ENCODE measurements at regions not wholly inside any gene's neighbourhood (a gene's known extent, or its start where the extent isn't known, plus 50 kb on each side); places are given as distances from the start of the nearest gene placed in this dataset.
A peak's percentile ranks its signal among the peaks of the same experiment; 100 is the strongest.

DNA sequence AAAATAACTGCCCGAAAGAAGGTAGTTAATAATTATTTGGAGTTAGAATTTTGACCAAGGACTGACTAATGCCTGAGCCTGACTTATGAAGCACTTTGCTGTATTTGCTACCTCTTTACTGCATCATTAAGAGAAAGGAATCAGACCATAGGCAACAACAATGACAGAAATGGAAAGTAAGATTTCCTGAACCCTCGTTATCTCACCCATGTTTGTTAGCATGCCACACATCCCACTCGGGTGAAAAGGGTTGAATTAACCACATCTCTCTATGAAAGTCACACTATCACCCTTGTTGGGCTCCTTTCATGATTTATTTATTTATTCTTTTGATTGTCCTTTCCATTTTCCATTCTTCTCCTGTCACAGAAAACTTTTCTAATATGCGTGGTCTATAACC, 59.6 kb downstream of the OLIG3 start:
- DNase-seq = no peak

DNA sequence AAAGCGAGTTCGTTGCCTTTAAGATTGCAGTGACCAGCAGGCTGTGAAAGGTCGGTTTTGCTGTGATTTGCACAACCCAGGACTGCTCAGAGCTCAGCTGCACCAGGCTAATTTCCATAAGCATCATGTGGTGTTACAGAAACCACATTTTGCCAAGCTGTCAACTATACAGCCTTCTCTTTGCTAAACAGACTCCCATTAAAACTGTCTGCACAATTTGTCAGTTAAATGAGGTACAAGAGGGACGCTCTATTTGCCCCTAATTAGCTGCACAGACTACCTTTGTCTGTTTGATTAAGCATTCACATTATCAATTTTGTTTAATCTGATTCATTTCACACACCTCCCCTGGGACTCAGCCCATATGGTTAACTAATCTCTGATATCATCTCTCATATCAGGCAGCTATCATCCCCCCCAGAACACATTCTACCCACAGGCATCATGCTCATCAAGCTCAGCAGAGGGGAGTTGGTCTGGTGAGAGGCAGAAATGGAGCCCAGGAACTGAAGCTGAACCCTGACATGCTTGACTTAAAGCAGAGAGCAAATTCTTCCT, 62.1 kb downstream of the OLIG3 start:
- no peak for DNase-seq

DNA sequence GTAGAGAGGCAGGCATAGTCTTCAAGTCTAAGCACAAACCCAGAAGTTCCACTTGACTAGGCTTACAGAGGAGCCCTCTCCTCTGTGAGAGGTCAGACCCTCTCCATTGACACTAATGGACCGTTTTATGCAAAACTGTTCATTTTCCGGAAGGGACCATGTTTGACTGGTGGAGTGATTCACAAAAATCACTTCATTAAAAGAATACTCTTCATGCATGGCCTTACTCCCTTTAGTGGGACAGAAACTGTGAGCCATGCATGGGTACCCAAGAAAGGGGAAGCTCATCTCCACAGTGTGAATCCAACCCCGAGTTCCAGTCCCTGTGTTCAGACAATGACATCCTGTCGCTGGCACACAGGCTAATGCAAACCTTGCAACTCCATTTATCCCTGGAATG, 63.2 kb downstream of the OLIG3 start:
- DNase-seq = no peak

DNA sequence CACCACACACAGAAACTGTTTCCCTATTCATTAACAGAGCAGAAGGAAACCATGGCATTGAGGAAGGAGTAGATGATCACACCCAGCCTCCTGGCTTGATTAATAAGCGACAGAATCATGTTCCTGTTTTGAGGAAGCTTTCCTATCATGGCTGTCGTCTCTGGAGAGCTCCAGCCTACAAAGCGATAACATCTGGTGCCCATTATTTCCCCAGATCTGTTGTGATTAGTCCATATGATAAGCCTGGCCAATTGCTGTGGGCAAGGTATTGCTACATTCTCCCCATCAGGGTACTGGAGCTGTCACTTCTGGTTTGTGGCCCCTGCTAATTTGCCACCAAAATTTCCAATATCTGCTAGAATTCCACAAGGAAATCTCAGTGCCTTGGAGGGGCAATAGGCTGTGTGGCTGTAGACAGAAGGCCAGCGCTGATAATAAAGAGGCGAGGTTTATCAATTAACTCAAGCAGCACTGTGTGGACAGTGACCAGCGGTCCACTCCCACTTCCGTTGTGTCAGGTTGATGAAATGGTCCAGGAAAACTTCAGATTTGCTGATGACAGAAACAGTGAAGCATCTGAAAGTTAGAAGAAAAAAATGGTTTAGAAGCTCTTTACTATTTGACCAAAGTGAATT, 66.4 kb downstream of the OLIG3 start:
- DNase-seq = no peak

DNA sequence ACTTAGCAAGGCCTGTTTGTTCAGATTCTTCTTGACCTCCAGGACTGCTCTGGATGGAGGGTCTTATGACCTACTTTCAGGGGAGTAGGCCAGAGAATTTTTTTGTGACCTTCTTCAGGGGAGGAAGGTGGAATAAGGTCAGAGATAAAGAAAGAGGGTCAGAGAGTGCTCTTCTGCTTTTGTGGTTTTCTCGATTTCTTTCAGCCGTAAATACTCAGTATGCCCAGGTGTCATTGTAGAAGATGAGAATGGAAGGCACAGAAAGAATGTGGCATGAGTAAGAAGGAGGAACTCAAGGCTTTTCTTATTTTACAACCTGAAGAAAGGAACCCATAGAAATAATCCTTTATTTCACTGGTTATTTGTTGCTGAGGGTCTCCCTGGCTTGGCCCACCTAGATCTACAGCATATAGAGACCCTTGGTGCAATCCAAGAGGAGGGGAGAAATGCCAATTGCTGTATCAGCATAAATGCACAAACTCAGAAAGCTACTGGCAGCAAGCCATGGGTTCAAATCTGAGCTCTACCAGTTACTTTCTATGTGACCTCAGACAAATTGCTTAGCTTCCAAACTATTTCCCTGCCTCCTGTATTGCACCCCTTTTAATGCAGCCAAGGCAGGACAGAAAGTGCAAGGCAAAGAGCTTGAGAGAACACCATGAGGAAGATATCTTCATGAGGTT, 68.0 kb downstream of the OLIG3 start:
- no peak for DNase-seq

DNA sequence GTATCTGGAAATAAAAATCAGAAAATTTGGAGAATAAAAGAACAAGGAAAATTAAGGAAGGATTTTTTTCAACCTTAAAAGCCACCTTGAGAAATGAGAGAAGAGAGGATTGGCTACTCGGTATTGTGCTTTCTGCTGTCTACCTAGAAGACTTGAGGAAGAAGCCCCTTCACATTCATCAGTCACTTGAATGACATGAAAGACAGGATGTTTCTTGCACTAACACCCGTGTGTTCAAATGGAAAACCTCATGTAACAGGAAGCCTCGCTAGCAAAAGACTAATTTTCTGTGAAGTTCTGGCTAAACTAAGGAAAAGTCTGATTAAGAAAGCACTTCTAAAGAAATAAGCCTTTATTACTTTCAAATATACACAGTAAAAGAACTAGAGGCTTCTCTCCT, 69.9 kb downstream of the OLIG3 start:
- DNase-seq = no peak

DNA sequence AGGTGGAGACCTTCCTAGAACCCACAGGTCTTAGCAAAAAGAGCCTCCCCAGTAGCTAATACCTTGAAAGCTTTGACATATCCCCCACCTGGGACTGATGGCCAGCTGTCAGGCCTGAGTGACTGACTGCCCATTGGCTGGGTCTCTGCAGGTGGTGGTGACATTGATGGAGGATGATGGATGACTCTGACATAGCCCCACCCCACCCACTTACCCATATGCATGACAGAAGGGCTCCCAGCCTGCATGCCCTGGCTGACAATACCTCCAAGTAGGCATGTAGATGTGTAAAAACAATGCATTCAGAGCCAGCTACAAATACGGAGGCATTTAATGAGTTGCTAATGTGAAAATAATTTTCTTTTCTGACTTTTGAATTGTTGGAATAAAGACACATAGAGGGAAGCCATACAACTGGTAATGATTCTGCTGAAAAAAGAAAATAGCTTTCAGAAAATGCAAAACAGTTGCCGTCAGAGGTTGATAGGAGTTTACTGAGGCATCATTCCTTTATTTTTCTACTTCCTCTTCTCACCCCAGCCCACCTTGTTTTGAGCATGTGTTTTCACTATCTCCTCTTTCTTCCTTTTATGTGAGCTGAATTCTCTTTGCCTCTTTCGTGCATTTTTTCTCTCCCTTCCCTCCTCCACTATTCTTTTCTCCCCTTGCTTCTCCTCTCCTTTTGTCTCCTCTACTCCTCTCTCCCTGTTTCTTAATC, 70.6 kb downstream of the OLIG3 start:
- DNase-seq = no peak

DNA sequence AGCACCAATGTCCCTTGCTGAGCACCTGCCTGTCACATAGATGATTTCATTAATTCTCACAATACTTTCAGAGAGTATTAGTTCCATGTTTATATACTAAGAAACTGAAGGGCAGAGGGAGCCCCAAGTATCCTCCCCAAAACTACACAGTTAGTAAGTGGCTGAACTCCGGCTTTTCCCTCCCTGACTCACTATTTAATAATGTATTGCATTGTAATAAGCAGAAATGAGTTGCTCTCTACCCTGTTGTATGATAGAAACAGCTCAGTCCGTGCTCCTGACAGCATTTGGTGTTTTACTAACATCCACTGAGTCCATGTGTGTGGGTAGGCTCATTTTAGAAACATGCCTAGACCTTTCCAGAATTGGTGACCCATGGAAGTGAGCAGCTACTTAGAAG, 76.8 kb downstream of the OLIG3 start:
- no peak for DNase-seq

DNA sequence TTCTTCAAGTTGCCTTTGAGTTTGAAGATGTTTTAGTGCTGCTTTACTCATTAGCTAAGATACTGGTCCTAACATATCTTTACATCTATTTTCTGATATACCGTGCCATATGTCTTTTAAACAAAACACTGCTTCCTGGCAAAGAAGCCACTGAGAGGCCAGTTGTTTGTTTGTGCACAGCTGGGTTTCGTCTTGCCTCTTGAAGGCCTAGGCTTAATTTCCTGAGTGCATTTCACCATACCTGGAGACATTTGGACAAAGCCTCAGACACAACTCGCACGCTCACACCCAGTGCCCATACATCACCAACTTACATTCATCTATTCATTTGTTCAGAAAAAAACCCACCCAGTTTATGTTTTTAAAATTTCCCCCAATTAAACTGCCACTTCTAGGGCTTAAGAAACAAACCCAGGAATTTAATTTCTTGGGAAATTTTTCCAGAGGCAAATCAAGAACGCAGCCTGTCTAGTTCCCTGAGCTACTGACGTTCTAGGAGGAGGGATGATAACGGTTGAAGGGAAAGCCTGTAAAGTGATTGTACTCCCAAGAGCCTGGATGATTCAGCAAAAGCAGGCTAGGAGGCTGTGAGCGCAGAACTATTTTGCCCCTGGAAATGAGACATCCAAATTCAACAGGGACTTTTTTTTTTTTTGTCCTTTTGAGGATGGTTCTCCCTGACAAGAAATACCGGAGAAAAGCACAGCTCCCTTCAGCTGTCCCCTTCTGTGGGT, 77.7 kb downstream of the OLIG3 start:
- peak in 1 of 3 donors; percentile 34 for DNase-seq

DNA sequence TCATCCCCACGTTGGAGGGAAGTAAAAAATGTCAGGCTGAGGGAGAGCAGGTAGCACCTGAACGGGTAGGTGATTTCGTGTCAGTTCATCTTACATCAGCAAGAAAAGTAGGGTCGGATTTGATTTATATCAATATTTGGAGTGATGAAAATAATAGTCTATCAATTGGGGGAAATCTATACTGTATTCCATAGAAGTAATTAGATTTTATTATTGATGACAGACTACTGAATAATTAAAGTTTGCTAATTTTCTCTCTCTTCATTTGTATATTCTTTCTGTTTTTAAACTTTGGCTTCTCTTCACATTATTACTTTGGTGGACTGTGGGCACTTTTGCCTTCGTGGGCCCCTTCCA, 78.4 kb downstream of the OLIG3 start:
- no peak for DNase-seq

DNA sequence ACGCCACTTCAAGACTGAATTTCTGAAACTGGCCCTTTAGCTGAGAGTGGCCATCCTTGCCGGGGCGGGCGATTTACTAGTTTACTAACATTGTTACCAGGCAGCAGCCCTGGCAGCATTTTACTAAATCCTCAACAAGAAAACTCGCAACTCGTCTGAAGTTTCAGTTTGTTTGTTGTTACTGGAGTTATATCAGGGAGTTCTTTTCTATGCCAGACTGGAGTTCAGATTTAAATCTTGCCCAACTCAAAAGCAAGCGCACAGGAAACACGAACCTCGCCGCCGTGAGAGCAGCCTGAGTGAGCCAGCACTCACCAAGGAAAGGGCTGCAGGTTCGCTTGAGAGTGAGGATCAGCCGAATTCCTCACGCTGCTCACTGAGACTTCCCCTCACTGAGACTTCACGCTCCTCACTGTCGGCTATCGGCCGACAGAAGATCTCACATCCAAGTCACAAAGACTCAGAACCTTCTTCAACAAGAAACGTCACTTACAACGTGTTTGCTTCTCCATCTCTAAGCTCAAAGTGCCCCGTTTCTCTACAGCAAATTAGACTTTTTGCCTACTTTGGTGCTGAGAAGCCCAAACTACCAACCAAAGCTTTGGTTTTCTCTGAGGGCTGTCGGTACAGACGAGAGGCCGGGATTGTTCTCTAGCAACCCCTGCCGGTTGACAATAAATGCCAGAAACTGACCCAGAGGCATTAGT, 78.9 kb downstream of the OLIG3 start:
- peak; percentile 55 to 86 (median 57) for DNase-seq

DNA sequence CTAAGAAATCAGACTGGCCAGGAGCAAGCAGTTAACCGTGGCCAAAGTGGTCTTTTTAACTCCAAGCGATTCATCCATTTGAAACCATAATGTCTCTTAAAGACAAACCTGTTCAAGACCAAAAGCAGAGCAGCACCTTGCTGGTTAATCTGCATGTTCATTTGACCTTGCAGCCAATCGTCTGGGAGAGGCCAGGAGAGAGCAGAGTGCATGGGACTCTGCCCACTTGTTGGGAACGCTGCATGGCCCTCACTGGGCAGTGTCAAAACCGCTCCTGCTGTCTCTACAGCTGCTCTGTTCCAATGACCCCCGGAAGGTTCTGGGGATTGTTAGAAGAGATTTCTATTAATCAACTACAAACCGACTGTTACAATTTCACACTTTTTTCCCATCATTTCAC, 79.6 kb downstream of the OLIG3 start:
- peak in 1 of 3 donors; percentile 9 for DNase-seq

DNA sequence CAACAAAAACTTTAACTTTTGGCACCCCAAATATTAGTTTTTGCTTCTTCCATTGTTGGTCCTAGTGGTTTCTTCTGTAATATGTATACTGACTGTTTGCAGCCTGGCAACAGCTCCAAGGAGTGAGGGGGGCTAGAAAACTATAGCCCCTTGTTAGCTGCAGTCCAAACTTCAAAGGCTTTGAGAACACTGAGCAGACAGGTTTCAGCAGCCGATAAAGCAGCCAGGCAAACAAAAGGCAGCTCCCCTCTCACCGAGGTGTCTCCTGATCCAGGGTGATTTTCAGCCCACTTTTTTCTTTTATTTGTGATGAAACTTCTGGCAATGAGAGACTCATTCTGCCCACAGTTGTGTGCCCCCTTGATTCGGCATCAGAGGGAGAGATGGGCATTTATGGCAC, 80.7 kb downstream of the OLIG3 start:
- no peak for DNase-seq

DNA sequence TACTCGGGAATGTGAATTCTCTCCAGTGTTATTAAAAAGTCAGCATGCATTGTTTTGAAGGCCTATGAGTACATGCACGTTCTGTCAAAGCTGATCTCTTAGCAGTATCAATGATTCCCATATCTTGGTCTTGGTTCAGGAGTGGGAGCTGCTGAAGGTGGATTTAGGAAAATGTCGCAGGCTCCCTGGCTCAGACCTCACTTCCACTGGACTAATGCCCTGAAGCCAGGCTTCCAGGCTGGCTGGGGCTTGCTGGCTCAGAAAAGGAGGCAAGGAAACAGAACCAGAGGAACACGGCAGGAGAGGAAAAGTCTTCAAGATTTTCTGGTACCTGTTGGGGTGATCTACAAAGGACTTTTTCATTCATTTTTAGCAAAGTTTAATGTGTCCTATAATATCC, 81.6 kb downstream of the OLIG3 start:
- DNase-seq = no peak

DNA sequence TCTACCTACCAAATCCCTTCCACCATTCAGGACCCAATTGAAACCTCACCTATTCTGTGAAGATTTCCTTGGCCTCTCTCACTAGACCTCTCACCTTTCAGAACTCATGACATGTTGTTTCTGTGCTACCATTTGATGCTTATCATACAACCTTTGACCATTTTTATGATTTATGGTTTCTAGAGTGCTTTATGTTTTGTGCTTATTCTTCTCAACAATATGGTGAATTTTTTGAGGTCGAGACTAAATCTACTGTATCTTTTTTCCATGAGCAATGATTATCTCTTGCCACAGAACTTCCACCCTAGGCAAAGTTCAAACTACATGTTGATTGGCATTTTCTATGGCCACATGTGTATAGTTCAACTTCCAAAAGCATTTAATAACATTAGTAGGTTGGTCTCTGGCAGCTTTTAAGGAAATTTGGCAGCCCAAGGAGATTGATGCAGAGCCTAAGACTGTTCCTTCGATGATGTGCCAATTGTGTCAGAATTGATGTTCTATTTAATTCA, 84.9 kb downstream of the OLIG3 start:
- DNase-seq = no peak

DNA sequence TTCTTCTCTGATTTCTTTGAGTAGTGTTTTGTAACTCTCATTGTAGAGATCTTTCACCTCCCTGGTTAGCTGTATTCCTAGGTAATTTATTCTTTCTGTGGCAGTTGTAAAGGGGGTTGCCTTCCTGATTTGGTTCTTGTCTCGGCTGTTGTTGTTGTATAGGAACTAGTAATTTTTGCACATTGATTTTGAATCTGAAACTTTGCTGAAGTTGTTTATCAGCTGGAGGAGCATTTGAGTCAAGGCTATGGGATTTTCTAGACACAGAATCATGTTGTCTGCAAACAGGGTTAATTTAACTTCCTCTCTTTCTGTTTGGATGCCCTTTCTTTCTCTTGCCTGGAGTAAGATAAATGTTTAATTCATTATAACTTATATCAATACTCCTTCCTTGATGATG, 86.4 kb downstream of the OLIG3 start:
- DNase-seq = no peak

DNA sequence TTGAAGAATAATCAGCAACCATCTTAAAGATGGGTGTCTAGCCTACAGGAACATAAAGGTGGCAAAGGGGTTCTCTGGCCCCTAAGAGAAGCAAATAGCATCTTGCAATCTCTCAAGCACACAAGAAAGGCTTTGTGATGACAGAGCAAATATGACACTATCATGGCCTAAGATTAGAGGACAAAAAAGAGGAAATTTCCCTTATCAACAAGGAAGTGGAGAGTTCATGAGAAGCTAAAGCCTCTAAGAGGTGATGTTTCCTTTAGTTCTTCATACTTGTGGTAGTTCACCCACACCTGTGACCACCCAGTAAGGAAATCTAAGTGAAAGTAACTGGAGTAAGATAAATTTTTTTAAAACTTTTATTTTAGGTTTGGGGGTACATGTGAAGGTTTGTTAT, 88.4 kb downstream of the OLIG3 start:
- DNase-seq = no peak

DNA sequence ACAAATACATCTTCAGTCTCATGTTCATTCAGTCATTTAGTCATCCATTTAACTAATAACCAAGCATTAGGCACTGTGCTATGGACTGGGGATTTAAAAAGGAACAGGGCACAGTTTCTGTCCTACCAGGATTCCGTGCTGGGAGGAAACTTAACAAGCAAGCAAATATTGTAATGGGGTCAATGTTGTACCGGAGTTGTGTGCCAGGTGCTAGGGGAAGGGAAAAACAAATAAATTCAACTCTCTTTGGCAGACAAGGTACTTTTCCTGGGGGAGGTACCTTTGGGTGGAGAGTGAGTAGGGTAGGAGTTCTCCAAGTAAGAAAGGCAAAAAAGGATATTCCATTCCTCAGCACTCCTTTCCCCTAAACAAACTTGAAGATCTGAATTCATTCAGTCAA, 90.3 kb downstream of the OLIG3 start:
- no peak for DNase-seq

DNA sequence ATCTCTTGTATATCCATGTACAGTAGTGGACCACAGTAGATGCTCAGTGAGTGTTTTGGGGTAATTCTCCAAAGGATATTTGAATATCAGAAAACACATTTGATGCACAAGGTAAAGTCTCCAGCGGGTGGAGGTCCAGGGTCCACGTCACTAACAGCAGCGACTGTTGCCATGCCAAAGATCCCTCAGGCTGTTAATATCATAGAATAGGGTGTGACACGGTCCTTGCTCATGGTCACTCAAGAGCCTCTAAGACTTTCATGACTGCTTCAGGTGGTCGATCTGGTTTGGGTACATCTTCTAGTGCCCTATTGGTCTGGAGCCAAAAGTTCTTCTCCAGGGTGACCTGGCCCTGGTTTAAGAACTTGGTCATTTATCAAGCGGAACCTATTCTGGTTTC, 90.8 kb downstream of the OLIG3 start:
- no peak for DNase-seq

DNA sequence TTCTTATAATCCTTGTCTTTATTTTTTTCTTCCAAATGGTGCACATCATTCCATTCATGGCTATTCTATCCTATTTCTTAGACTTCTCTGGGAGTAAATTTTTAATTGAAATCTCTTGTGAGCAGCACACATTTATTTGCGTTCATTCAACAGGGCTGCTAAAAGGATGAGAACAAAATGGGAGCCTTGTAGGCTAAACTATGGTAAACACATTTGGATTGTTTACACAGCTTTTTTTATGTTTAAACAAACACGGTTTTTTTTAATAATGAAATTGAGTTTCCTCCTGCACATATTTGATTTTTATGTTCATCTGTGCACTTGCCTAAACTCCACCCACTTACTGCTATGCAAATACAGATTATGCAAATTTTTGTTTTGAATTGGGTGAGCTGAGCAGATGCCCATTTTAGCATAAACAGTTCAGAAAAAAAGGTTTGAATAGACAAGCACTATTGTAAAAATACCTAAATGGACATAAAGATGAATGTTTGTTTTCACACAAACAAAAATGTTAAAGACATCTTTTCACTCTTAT, 92.0 kb downstream of the OLIG3 start:
- DNase-seq = no peak

DNA sequence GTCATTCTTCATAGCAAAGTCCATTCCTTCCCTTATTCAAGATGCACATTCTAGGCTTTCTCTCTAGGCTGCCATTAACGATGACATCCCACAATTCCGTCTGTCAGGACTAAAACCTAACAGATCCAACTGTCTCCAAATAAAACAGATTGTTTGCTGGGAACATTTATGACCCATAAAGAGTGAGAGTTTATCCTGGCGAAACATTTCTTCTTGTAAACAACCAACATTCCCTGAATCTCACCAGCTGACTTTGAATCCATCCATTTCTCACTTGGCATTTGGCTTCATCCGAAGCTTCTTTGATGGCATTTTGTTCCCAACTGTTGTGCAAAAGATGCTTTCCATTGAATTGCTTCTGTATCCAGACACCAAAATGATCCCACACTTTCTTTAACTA, 93.1 kb downstream of the OLIG3 start:
- DNase-seq = no peak

All from muscle of back (tissue), 3 donors.